SK-N-MC (cell line): ENCODE measurements at regions not wholly inside any gene's neighbourhood (a gene's known extent, or its start where the extent isn't known, plus 50 kb on each side); places are given as distances from the start of the nearest gene placed in this dataset.

Source experiments
- EZH2 ChIP-seq: fragments of 200-600 bp; sonication (generic); IDR thresholded peaks from one replicate; pipeline ENCODE4 v1.6.1; 2017; ENCODE audit warnings: antibody characterized with exemption
- FOXP2 ChIP-seq: optimal IDR thresholded peaks from 2 replicates; pipeline ENCODE3; 2011; ENCODE audit warnings: mild to moderate bottlenecking, moderate library complexity; ENCODE audit not compliant: insufficient read depth; ENCODE audit errors: extremely low read length, control extremely low read depth
- POLR2AphosphoS5 ChIP-seq: IDR thresholded peaks from 2 replicates; pipeline ENCODE4 v1.6.1; 2012; ENCODE audit warnings: mild to moderate bottlenecking, low read depth, low read length, borderline replicate concordance

DNA sequence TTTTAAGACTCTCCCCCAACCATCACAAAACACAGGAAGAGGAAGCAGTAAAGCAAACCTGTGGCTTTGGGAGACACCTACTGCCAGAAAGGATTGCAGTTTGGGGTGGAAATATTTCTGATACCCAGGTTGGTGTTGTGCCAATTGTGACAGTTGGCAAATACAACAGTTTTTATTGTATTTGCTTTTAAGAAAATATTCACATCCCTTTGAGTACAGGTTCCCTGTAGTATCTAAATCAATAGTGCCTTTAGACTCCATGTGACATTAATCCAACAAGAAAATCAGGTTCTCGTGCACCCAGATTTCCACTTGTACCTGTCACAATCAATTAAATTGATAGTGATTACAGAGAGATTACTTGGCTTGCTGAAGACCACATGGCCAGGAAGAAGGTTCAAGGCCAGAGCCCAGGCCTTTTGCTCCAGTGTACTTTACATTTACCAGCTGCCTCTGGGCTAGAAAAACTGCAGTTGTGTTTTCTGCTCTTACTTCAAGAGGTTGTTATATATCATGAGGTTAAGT, 361.2 kb downstream of the ATP23 start:
- TF ChIP-seq EZH2 (no peak), POLR2AphosphoS5 (no peak), FOXP2 (no peak)
